Renal cortex interstitium (tissue), 11 donors: ENCODE measurements at regions not wholly inside any gene's neighbourhood (a gene's known extent, or its start where the extent isn't known, plus 50 kb on each side); places are given as distances from the start of the nearest gene placed in this dataset.

Experiments used
- DNase-seq, 11 donors: peaks; one replicate each; pipeline ENCODE4 v3.0.0-alpha.2; 2013; ENCODE audit warnings: low read depth in 9 of 11, low spot score in 4 of 11; ENCODE audit errors: extremely low read depth in 1 of 11

DNA sequence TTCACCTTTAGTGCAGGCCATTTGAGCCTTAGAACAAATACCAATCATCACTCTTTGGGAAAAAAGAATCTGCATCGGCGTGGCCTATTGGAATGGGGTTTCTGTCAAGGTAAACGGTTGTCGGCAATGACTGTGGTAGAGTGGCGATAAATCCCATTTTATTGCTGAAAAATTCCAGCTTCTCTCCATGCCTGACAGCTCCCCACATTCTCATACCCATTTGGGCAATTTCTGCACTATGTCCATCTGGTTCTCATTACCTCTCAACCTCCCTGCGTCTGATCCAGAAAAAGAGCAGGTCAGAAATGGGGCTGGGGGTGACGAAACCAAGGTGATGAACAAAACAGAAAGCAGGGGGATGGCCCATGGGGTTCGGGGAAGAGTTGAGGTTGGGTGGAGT, 254.0 kb downstream of the MEIS1 start:
- DNase-seq: no peak

DNA sequence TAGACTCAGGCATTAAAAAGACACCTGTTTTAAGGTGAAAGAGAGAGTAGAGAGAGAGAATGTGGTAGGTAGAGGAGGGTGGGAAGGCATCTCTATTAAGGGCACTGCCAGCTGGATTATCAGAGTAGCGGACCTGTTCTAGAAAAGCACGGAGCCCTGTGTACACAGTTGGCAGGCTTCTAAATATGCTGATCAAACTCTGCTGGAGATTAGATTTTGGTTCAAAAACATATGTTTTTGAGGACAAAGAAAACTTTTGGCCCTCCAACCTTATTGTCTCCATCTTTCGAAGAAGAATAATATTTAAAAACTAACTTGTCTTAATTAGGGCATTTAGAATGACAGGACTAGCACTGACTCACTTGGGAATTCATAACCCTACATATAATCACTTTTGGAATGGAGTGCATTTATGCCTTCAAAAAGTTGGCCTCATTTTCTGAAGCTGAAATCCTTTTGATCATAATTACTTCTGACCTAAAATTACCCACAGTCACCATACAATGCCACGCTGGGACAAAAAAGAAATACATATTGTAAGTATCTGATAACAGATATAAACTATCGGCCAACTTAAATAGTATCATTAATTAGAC, 254.6 kb downstream of the MEIS1 start:
- no peak for DNase-seq

DNA sequence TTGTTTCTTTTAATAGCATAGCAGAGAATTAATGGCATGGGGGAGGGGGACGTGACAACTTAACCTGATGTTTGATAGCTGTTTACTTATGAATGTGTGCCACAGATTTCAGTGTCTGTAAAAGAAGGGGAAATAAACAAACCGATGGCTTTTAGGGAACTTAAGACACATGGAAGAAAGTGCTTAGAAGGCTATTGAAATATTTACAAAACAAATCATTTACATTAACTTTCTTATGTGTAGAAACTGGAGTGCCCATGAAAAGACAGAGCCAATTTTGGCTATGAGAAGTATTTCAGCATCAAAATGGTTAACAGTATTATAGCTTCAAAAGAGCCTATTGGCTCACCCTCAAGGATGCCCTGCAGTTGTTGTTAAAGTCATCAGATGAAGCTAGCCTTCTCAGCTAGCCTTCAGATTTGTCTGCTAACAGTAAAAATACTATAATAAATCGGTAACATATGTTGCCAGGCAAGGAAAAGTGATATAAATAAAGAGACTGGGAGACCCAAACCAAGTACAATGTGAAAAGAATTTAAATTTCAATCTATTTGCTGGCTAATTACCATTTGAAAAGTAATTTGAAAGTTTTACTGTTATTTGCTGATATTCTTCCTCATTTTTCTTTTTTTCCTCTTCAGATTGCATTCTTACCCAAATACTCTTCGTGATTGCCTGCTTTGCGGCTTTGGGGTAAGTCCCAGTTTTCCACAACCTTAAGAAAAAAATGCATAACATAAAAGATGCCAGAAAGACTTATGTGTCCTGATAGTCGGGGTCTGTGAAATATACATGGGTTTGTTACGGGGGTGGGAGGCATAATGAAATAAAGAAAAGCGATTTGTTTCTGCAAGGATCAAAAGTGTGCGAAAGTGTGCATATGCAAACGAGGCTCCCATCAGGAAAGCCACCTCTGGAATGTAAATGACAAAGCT, 256.4 kb downstream of the MEIS1 start:
- peak in 2 of 11 donors; percentile 54 to 65 for DNase-seq

GRCh38 chr2:66692521-66693054, 257.7 kb downstream of the MEIS1 start:
- no peak for DNase-seq

DNA sequence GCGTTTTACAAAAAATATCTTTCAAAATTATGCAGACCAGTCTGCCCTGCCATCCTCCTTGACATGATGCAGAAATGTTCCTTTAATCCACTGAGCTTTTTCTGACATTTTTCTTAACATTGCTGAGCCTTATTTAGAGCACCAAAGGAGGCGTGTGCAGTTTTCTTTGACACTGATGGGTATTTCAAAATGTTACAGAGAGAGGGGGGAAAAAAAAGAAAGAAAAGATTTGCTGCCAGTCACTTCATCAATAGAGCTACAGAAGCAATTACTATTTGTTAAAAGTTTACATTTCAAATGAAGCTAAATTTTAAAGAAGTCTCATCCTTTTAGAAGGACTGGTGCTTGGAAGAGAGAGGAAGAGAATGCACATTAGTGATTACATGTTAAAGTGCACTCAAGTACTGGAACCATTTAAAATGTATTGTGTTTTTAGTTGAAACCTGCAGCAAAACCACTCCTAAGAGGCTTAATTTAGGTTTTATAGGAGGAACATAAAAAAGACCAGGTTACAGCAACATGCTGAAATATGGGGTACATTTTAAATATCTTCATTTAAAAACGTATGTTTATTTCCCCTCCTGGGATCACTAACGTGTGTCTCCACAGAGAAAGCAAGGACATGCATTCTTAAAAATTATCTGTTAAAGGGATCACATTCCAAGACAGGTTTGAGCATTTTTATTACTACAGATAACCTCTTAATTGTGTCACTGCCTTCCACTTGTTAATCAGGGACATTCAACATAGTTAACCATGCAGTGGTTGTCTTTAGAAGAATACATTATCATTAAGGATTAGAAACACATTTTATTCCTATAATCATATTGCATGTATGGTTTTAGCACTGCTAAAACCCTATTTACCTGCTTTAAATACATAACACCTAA, 258.4 kb downstream of the MEIS1 start:
- no peak for DNase-seq

- DNase-seq: no peak
These were observed 259.3 kb downstream of the MEIS1 start for GRCh38 chr2:66694087-66694860.

- no peak for DNase-seq
These were observed 260.4 kb downstream of the MEIS1 start for GRCh38 chr2:66695226-66695735.

DNA sequence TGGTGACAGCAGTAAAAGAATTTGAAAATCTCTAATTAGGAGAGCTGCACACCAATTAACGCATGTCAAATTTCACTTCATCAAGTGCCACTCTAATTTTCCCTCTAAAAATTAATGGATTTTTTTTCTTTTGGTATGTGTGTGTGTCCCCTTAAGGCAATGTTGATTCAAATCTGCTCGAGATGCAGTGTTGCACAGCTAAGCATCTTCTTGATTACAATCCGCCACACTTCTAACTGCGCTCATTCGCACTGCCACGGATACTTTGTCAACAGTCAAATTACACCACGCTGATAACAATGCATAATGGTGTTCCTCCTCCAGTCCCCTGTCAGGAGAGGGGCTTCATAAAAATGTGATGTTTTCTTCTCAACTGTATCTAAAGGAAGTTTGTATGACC, 261.4 kb downstream of the MEIS1 start:
- no peak for DNase-seq

DNA sequence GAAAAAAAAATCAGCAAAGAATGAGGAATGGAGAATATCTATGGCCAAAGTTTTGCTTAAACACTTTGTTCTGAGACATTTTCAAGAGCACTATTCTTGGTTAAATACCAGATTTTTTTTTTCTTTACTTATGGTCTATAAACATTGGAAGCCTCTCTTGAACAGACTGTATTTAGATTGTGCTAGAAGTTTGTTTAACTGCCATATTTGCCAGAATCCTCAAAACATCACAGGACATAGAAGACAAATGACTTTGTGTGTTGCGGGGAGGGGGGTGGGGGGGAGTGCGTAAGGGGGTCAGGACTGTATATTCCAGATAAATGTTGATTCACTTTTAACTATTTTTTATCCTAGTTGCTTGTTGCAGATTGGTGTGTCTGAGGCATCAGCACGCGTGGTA, 262.0 kb downstream of the MEIS1 start:
- no peak for DNase-seq

GRCh38 chr2:66697366-66697765, 262.4 kb downstream of the MEIS1 start:
- DNase-seq: no peak

DNA sequence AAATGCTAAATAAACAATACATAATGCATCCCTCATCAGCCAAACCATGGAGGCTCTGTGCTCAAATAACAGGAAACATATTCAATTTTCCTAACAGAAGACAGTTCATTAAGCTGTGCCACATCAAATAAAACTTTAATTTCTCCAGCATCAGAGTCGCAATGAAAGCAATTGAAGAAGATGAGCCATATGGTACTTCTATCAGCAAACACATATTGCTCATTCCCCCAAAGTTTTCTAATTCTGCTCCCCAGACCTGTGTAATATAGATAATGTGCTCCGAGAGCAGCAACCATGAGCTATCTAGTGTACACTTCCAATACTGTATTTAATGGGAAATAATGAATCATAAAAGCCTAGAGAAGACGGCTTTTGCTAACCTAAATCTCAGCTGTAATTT, 263.2 kb downstream of the MEIS1 start:
- no peak for DNase-seq

GRCh38 chr2:66698576-66699239, 263.8 kb downstream of the MEIS1 start:
- no peak for DNase-seq

DNA sequence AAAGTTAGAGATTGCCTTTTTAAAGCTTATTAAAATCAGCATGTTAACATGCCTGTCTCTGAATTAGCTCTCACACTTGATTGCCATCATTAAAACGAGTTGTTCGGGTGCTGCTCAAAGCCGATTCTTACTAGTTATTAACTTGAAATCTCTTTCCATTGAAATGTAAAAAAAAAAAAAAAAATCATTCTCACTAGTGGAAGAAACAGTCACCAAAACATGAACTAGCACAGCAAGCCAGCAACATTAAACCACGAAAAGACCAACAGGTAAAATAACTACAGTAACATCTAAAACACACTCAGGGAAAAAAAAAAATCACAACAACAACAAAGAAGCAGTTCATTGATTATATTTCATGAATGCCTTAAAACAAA, 264.5 kb downstream of the MEIS1 start:
- DNase-seq: no peak

- peak in 2 of 11 donors; percentile 74 to 78 for DNase-seq
These were observed 265.1 kb downstream of the MEIS1 start for GRCh38 chr2:66699793-66700676.

GRCh38 chr2:66700677-66701066, 265.7 kb downstream of the MEIS1 start:
- DNase-seq: no peak

- DNase-seq: no peak
These were observed 266.3 kb downstream of the MEIS1 start for GRCh38 chr2:66701251-66701650.

GRCh38 chr2:66701656-66702055, 266.7 kb downstream of the MEIS1 start:
- DNase-seq: no peak
